LNCAP (cell line): ENCODE measurements at regions not wholly inside any gene's neighbourhood (a gene's known extent, or its start where the extent isn't known, plus 50 kb on each side); places are given as distances from the start of the nearest gene placed in this dataset.

Experiments
- TF ChIP-seq, protein P1 (sequence below): fragments of 450-650 bp; IDR thresholded peaks from 2 replicates; pipeline ENCODE4 v1.5.1; 2017; ENCODE audit warnings: mild to moderate bottlenecking

GRCh38 chr10:120034236-120034635 lies 141.7 kb downstream of the SEC23IP start:
- TF ChIP-seq, protein P1, sequence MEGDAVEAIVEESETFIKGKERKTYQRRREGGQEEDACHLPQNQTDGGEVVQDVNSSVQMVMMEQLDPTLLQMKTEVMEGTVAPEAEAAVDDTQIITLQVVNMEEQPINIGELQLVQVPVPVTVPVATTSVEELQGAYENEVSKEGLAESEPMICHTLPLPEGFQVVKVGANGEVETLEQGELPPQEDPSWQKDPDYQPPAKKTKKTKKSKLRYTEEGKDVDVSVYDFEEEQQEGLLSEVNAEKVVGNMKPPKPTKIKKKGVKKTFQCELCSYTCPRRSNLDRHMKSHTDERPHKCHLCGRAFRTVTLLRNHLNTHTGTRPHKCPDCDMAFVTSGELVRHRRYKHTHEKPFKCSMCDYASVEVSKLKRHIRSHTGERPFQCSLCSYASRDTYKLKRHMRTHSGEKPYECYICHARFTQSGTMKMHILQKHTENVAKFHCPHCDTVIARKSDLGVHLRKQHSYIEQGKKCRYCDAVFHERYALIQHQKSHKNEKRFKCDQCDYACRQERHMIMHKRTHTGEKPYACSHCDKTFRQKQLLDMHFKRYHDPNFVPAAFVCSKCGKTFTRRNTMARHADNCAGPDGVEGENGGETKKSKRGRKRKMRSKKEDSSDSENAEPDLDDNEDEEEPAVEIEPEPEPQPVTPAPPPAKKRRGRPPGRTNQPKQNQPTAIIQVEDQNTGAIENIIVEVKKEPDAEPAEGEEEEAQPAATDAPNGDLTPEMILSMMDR: no peak

DNA sequence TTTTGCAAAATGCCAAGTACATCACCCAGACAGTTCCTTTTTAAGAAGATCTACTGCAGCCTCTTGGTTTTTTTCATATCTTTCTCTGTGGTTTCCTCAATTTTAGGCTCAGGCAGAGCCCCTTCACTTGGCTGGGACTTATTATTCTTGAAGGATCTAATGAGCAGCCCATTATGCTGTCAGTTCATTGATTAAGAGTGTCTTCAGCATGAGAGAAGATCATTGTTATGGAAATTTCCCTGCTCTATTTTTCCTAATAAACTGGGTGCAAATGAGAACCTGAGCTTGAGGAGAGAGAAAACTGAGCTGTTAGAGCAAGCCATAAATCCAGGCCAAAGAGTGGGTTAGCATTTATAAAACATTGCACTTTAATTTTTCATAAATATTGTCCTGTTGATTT lies 146.5 kb downstream of the SEC23IP start:
- TF ChIP-seq, protein P1: no peak

- TF ChIP-seq, protein P1: no peak
These were observed 147.3 kb downstream of the SEC23IP start for GRCh38 chr10:120039826-120040225.

DNA sequence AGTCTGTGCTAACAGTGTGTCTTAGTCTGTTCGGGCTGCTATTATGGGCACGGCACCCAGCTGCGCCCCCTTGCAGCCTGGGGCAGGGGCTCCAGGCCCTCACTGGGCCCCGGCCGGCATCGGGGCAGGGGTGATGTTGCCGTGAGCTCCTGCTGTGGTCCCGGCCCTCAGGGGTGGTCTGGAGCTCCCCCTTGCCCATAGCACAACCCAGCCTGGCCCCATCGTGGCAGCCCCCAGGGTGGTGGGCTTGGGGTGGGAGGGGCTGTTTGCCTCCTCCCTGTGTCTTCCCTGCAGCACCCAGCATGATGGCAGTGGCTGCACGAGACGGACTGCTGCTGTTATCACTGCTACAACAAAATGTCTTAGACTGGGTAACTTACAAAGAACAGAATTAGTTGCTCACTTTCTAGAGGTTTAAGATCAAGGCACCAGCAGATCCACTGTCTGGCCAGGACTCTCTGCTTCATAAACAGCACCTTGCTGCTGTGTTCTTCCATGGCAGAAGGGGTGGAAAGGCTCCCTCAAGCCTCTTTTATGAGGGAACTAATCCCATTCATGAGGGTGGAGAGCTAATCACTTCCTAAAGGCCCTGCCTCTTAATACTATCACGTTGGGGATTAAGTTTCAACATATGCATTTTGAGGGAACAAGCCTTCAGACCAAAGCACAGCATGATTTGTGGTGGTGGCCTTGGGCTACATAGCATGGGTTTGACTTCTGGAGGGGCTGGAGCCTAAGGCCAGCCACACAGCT lies 149.5 kb downstream of the SEC23IP start:
- TF ChIP-seq, protein P1: no peak

GRCh38 chr10:120042705-120043104 lies 150.2 kb downstream of the SEC23IP start:
- TF ChIP-seq, protein P1: no peak

DNA sequence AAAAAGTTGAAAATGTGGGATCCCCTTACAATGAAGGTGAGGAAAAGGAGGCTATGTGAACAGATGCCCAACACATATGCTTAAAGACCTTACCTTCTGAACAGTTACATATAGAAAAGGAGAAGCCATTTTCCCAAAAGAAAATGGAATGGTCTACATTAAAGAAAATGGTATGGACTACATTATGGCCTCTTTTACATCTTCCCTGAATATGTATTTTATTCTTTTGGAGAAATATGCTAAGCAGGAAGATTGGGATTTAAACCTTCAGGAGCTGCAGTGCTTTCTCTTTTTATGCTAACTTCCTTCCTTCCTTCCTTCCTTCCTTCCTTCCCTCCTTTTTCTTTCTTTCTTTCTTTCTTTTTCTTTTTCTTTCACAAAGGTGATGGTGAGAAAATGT lies 155.4 kb downstream of the SEC23IP start:
- TF ChIP-seq, protein P1: no peak

GRCh38 chr10:120048391-120048790 lies 155.9 kb downstream of the SEC23IP start:
- TF ChIP-seq, protein P1: no peak

- TF ChIP-seq, protein P1: no peak
These were observed 159.1 kb downstream of the SEC23IP start for GRCh38 chr10:120051671-120052070.
